HepG2 (cell line): ENCODE measurements at regions not wholly inside any gene's neighbourhood (a gene's known extent, or its start where the extent isn't known, plus 50 kb on each side); places are given as distances from the start of the nearest gene placed in this dataset.

Experiments
- BCL6 ChIP-seq: IDR thresholded peaks from 2 replicates; pipeline ENCODE4 v1.6.1; 2016; ENCODE audit warnings: missing genetic modification reagents, missing compliant biosample characterization
- KDM3A ChIP-seq: IDR thresholded peaks from 2 replicates; pipeline ENCODE4 v1.6.1; 2018; ENCODE audit warnings: low read depth, missing compliant biosample characterization
- KDM5A ChIP-seq: fragments of 200-600 bp; sonication (generic); IDR thresholded peaks from 2 replicates; pipeline ENCODE4 v1.7.0; 2018; ENCODE audit warnings: antibody characterized with exemption, mild to moderate bottlenecking, low read length, borderline replicate concordance
- NFKB2 ChIP-seq: sonication (generic); formaldehyde crosslinking; IDR thresholded peaks from 2 replicates; pipeline ENCODE4 v1.4.0; 2020; ENCODE audit warnings: missing genetic modification reagents, borderline replicate concordance
- PITX1 ChIP-seq: sonication (generic); formaldehyde crosslinking; IDR thresholded peaks from 2 replicates; pipeline ENCODE4 v1.5.1; 2020; ENCODE audit warnings: mild to moderate bottlenecking, missing genetic modification reagents
- SIN3B ChIP-seq: fragments of 150-350 bp; IDR thresholded peaks from 2 replicates; pipeline ENCODE4 v1.6.1; 2014; ENCODE audit warnings: low read length
- TBL1XR1 ChIP-seq: fragments of 150-350 bp; IDR thresholded peaks from 2 replicates; pipeline ENCODE4 v1.6.1; 2014; ENCODE audit warnings: borderline replicate concordance, low read length; ENCODE audit not compliant: partially characterized antibody
- ZBTB42 ChIP-seq: sonication (generic); formaldehyde crosslinking; IDR thresholded peaks from 2 replicates; pipeline ENCODE4 v1.5.0; 2020; ENCODE audit warnings: mild to moderate bottlenecking, missing genetic modification reagents
- ZFP36L1 ChIP-seq: sonication (generic); formaldehyde crosslinking; IDR thresholded peaks from 2 replicates; pipeline ENCODE4 v1.8.0; 2022; ENCODE audit warnings: mild to moderate bottlenecking, missing genetic modification reagents, moderate library complexity
- ZNF331 ChIP-seq: sonication (generic); formaldehyde crosslinking; IDR thresholded peaks from 2 replicates; pipeline ENCODE4 v1.4.0; 2020; ENCODE audit warnings: missing genetic modification reagents
- ZNF556 ChIP-seq: sonication (generic); formaldehyde crosslinking; IDR thresholded peaks from 2 replicates; pipeline ENCODE4 v1.4.0; 2020; ENCODE audit warnings: mild to moderate bottlenecking, missing genetic modification reagents, borderline replicate concordance
- ZNF775 ChIP-seq: sonication (generic); formaldehyde crosslinking; IDR thresholded peaks from 2 replicates; pipeline ENCODE4 v1.4.0; 2020; ENCODE audit warnings: missing genetic modification reagents, mild to moderate bottlenecking, moderate library complexity, borderline replicate concordance
- ZSCAN29 ChIP-seq: sonication (generic); formaldehyde crosslinking; conservative IDR thresholded peaks from 2 replicates; pipeline ENCODE4 v1.4.0; 2020; ENCODE audit warnings: mild to moderate bottlenecking, missing genetic modification reagents
- TF ChIP-seq, protein P1 (sequence below): sonication (generic); formaldehyde crosslinking; IDR thresholded peaks from 2 replicates; pipeline ENCODE4 v1.5.0; 2020; ENCODE audit warnings: mild to moderate bottlenecking, missing genetic modification reagents, moderate library complexity
- TF ChIP-seq, protein P2 (sequence below): IDR thresholded peaks from 2 replicates; pipeline ENCODE4 v1.6.1; 2016; ENCODE audit warnings: low read depth, control low read depth
- TF ChIP-seq, protein P3 (sequence below): sonication (generic); formaldehyde crosslinking; IDR thresholded peaks from 2 replicates; pipeline ENCODE4 v1.4.0; 2020; ENCODE audit warnings: missing genetic modification reagents, low read depth, mild to moderate bottlenecking, borderline replicate concordance
- TF ChIP-seq, protein P4 (sequence below): sonication (generic); formaldehyde crosslinking; conservative IDR thresholded peaks from 2 replicates; pipeline ENCODE4 v1.4.0; 2020; ENCODE audit warnings: mild to moderate bottlenecking, missing genetic modification reagents, moderate library complexity

DNA sequence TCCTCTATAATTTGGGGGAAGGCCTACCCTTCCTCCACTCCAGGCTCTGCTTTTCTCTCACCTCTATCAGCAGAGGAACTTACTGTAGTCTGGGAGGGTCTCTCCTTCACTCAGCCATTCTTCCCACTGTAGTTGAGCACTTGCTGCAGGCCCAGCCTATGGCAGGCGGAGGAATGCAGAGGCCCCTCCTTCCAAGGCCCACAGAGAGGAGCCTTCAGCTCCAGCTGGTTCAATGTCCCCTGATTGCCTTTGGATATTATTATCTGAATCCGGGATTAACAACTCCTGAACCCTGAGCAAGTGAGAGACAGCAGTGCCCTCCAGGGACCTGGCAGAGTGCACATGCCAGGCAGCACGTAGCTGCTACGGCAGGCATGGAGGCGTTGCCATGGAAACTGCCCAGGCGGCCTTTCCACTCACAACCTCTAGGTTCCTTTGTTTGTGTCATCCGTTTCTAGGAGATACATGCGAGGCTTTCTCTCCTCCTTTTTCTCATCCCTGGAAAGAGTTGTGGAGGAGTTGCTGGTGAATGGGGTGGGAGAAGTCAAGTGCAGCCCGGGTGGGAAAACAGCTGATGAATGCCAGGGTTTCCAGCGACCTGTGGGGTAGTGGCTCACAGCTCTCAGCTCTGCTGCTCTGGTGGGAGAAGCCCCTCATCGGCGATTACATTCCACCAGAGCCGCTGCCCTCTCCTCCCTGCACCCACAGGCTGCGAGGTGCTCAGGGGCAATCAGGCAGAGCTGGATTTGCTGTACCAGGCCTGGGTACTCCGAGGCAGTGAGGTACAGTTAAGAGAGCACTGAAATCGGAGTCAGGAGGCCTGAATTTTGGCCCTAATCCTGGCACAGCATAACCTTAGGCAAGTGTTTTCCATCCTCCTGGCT is 55.3 kb upstream of the HK2 start (continued):
- no peak for TF ChIP-seq ZNF775 (CRISPR knock-in tag)
- 0 out of 2 replicates have a peak, but pooled peaks have one; percentile 22 for TF ChIP-seq SIN3B
- 0 out of 2 replicates have a peak, but pooled peaks have one; percentile 77 for TF ChIP-seq ZBTB42 (CRISPR knock-in tag)
- TF ChIP-seq, protein P1, sequence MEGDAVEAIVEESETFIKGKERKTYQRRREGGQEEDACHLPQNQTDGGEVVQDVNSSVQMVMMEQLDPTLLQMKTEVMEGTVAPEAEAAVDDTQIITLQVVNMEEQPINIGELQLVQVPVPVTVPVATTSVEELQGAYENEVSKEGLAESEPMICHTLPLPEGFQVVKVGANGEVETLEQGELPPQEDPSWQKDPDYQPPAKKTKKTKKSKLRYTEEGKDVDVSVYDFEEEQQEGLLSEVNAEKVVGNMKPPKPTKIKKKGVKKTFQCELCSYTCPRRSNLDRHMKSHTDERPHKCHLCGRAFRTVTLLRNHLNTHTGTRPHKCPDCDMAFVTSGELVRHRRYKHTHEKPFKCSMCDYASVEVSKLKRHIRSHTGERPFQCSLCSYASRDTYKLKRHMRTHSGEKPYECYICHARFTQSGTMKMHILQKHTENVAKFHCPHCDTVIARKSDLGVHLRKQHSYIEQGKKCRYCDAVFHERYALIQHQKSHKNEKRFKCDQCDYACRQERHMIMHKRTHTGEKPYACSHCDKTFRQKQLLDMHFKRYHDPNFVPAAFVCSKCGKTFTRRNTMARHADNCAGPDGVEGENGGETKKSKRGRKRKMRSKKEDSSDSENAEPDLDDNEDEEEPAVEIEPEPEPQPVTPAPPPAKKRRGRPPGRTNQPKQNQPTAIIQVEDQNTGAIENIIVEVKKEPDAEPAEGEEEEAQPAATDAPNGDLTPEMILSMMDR (CRISPR knock-in tag), result peak; percentile 36; the same call in 1 of the 2 replicates
- TF ChIP-seq, protein P2, sequence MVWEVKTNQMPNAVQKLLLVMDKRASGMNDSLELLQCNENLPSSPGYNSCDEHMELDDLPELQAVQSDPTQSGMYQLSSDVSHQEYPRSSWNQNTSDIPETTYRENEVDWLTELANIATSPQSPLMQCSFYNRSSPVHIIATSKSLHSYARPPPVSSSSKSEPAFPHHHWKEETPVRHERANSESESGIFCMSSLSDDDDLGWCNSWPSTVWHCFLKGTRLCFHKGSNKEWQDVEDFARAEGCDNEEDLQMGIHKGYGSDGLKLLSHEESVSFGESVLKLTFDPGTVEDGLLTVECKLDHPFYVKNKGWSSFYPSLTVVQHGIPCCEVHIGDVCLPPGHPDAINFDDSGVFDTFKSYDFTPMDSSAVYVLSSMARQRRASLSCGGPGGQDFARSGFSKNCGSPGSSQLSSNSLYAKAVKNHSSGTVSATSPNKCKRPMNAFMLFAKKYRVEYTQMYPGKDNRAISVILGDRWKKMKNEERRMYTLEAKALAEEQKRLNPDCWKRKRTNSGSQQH (CRISPR knock-in tag), result peak; percentile 51; the same call in 1 of the 2 replicates
- no peak for TF ChIP-seq KDM5A
- TF ChIP-seq, protein P3, sequence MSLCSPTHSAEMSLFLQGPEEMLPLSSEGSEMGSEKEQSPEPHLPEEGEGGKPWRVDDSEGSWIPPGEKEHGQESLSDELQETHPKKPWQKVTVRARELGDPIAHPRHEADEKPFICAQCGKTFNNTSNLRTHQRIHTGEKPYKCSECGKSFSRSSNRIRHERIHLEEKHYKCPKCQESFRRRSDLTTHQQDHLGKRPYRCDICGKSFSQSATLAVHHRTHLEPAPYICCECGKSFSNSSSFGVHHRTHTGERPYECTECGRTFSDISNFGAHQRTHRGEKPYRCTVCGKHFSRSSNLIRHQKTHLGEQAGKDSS (CRISPR knock-in tag), result peak; percentile 99
- TF ChIP-seq BCL6 (CRISPR knock-in tag), result peak; percentile 76
- TF ChIP-seq KDM3A (CRISPR knock-in tag), result peak; percentile 56; the same call in 1 of the 2 replicates
- peak; percentile 87 for TF ChIP-seq PITX1 (CRISPR knock-in tag)
- peak; percentile 21; the same call in 1 of the 2 replicates for TF ChIP-seq ZNF556
- TF ChIP-seq ZSCAN29 (CRISPR knock-in tag), result peak; percentile 38; the same call in 1 of the 2 replicates
- TF ChIP-seq NFKB2, result peak; percentile 44; the same call in 1 of the 2 replicates
- TF ChIP-seq TBL1XR1, result peak; percentile 13
- TF ChIP-seq, protein P4, sequence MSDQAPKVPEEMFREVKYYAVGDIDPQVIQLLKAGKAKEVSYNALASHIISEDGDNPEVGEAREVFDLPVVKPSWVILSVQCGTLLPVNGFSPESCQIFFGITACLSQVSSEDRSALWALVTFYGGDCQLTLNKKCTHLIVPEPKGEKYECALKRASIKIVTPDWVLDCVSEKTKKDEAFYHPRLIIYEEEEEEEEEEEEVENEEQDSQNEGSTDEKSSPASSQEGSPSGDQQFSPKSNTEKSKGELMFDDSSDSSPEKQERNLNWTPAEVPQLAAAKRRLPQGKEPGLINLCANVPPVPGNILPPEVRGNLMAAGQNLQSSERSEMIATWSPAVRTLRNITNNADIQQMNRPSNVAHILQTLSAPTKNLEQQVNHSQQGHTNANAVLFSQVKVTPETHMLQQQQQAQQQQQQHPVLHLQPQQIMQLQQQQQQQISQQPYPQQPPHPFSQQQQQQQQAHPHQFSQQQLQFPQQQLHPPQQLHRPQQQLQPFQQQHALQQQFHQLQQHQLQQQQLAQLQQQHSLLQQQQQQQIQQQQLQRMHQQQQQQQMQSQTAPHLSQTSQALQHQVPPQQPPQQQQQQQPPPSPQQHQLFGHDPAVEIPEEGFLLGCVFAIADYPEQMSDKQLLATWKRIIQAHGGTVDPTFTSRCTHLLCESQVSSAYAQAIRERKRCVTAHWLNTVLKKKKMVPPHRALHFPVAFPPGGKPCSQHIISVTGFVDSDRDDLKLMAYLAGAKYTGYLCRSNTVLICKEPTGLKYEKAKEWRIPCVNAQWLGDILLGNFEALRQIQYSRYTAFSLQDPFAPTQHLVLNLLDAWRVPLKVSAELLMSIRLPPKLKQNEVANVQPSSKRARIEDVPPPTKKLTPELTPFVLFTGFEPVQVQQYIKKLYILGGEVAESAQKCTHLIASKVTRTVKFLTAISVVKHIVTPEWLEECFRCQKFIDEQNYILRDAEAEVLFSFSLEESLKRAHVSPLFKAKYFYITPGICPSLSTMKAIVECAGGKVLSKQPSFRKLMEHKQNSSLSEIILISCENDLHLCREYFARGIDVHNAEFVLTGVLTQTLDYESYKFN (CRISPR knock-in tag), result peak; percentile 75
- TF ChIP-seq ZFP36L1, result peak; percentile 33; the same call in 1 of the 2 replicates
- no peak for TF ChIP-seq ZNF331 (CRISPR knock-in tag)
